Endothelial cell of umbilical vein (primary cell): ENCODE measurements at regions not wholly inside any gene's neighbourhood (a gene's known extent, or its start where the extent isn't known, plus 50 kb on each side); places are given as distances from the start of the nearest gene placed in this dataset.

Experiments used
- BruUV-seq: library from RNA; stranded (reverse); fragments of 400-500 nt; replicated peaks from 2 replicates; lab custom pipeline; 2021; lab: Mats Ljungman, UMichigan
- CTCF ChIA-PET: fragments of 300-600, 350-600 bp; sonication (Branson Sonifier 250); formaldehyde crosslinking; loops from one replicate; lab custom pipeline; 2021; ENCODE audit warnings: antibody characterized with exemption, inconsistent platforms; lab: Charles Lee
- POLR2A ChIA-PET: fragments of 300-600, 350-600 bp; sonication (Branson Sonifier 250); formaldehyde crosslinking; loops from one replicate; lab custom pipeline; 2021; ENCODE audit warnings: antibody characterized with exemption, inconsistent platforms; lab: Charles Lee
- DNase-seq: peaks from one replicate; pipeline ENCODE4 v3.0.0-alpha.2; 2011; ENCODE audit warnings: low read depth, low spot score
- FAIRE-seq: peaks from 2 replicates; lab custom pipeline; 2011; peaks lifted over from hg19 to GRCh38; lab: Jason Lieb, UNC
- H2AFZ ChIP-seq: 2 replicates; pipeline ENCODE4 v1.6.0; 2012; ENCODE audit warnings: low read depth, low read length, control low read depth, inconsistent platforms
- H3K27ac ChIP-seq: 2 replicates; pipeline ENCODE4 v1.5.1; 2011; ENCODE audit warnings: low read depth, mild to moderate bottlenecking, control low read depth, low read length, moderate library complexity; ENCODE audit not compliant: insufficient read depth
- H3K27me3 ChIP-seq, 2 experiments: 2 replicates each; pipeline versions ENCODE4 v1.6.0 to v1.6.1; 2011; ENCODE audit warnings: low read length in 2 of 2, mixed read lengths in 1 of 2; ENCODE audit not compliant: control insufficient read depth in 2 of 2, insufficient read depth in 2 of 2
- H3K36me3 ChIP-seq, 2 experiments: 2 replicates in 1 of 2; 3 replicates in 1 of 2; pipeline ENCODE4 v1.5.1; 2011; ENCODE audit warnings: low read length in 2 of 2, mild to moderate bottlenecking in 1 of 2, moderate library complexity in 1 of 2; ENCODE audit not compliant: control insufficient read depth in 2 of 2, insufficient read depth in 2 of 2; ENCODE audit errors: extremely low read depth in 1 of 2
- H3K4me1 ChIP-seq: 3 replicates; pipeline ENCODE4 v1.5.1; 2011; ENCODE audit warnings: mild to moderate bottlenecking, low read length; ENCODE audit not compliant: control insufficient read depth, insufficient read depth; ENCODE audit errors: extremely low read depth
- H3K4me2 ChIP-seq: 2 replicates; pipeline ENCODE4 v1.6.1; 2011; ENCODE audit warnings: low read length, control low read depth, mixed read lengths; ENCODE audit not compliant: insufficient read depth
- H3K4me3 ChIP-seq, 3 experiments: fragments of 200-600 bp in 1 of 3; sonication (generic), shearing (Covaris generic) in 1 of 3; replicated peaks in 1 of 3; 2 replicates each; pipeline ENCODE4 v1.5.1; 2011 to 2016; ENCODE audit warnings: control low read depth in 3 of 3, low read length in 3 of 3, mild to moderate bottlenecking in 2 of 3, inconsistent platforms in 1 of 3, low read depth in 1 of 3, moderate library complexity in 1 of 3; ENCODE audit not compliant: insufficient read depth in 1 of 3
- H3K79me2 ChIP-seq: 2 replicates; pipeline ENCODE4 v1.6.0; 2012; ENCODE audit warnings: low read length, inconsistent platforms; ENCODE audit not compliant: control insufficient read depth, insufficient read depth
- H3K9ac ChIP-seq: replicated peaks from 2 replicates; pipeline ENCODE3; 2011; ENCODE audit warnings: low read length, control low read depth; ENCODE audit not compliant: insufficient read depth; ENCODE audit errors: extremely low read depth
- H3K9me1 ChIP-seq: replicated peaks from 3 replicates; pipeline ENCODE4 v1.6.0; 2011; ENCODE audit warnings: mild to moderate bottlenecking, low read length; ENCODE audit not compliant: control insufficient read depth, insufficient read depth; ENCODE audit errors: extremely low read depth
- H3K9me3 ChIP-seq: replicated peaks from 2 replicates; pipeline ENCODE4 v1.5.1; 2012; ENCODE audit warnings: low read length, inconsistent platforms; ENCODE audit not compliant: control insufficient read depth, insufficient read depth
- H4K20me1 ChIP-seq: replicated peaks from 2 replicates; pipeline ENCODE3; 2011; ENCODE audit warnings: mild to moderate bottlenecking, low read length; ENCODE audit not compliant: control insufficient read depth, insufficient read depth; ENCODE audit errors: extremely low read depth
- EZH2 ChIP-seq: IDR thresholded peaks from 2 replicates; pipeline ENCODE4 v1.6.1; 2012; ENCODE audit warnings: borderline replicate concordance, low read depth, mild to moderate bottlenecking, moderate library complexity, low read length, inconsistent platforms; ENCODE audit not compliant: severe bottlenecking
- FOS ChIP-seq: IDR thresholded peaks from 2 replicates; pipeline ENCODE4 v1.6.1; 2011; ENCODE audit warnings: mild to moderate bottlenecking, low read length, moderate library complexity, borderline replicate concordance; ENCODE audit not compliant: insufficient read depth
- GATA2 ChIP-seq: IDR thresholded peaks from 2 replicates; pipeline ENCODE4 v1.7.0; 2011; ENCODE audit warnings: low read depth, mild to moderate bottlenecking, moderate library complexity, mixed read lengths, low read length; ENCODE audit not compliant: insufficient read length, insufficient read depth
- JUN ChIP-seq: IDR thresholded peaks from 2 replicates; pipeline ENCODE4 v1.6.1; 2011; ENCODE audit warnings: borderline replicate concordance, low read depth; ENCODE audit not compliant: insufficient read length, insufficient read depth
- MYC ChIP-seq: IDR thresholded peaks from one replicate; pipeline ENCODE4 v1.6.1; 2011; ENCODE audit warnings: mild to moderate bottlenecking, low read depth, low read length
- POLR2A ChIP-seq: IDR thresholded peaks from 2 replicates; pipeline ENCODE4 v1.6.1; 2012; ENCODE audit warnings: low read depth, mild to moderate bottlenecking, control low read depth, low read length
- POLR2AphosphoS5 ChIP-seq: IDR thresholded peaks from 2 replicates; pipeline ENCODE4 v1.6.1; 2012; ENCODE audit warnings: low read depth, mild to moderate bottlenecking, control low read depth, low read length, moderate library complexity; ENCODE audit not compliant: insufficient read depth
- dilution Hi-C: fragments of 300-500 bp; cut with MboI; formaldehyde crosslinking; loops from one replicate; pipeline ENCODE4 v1.15.0; 2019; ENCODE audit warnings: low sequenced_read_pairs; ENCODE audit not compliant: extremely low pct_ligation_motif_present
- intact Hi-C: fragments of 100-400 bp; cut with micrococcal nuclease; formaldehyde crosslinking; loops from one replicate; pipeline ENCODE4 v1.10.0; 2022
- TF ChIP-seq, protein P1 (sequence below), 2 donors: IDR thresholded peaks; 1 replicate in 1 of 2; 2 replicates in 1 of 2; pipeline ENCODE4 v1.5.1; 2011; ENCODE audit warnings: low read length in 2 of 2, mild to moderate bottlenecking in 2 of 2, moderate library complexity in 2 of 2, control low read depth in 1 of 2, inconsistent platforms in 1 of 2, low read depth in 1 of 2; ENCODE audit not compliant: insufficient read depth in 1 of 2; ENCODE audit errors: extremely low read depth in 1 of 2
- TF ChIP-seq, protein P2 (sequence below): IDR thresholded peaks from 2 replicates; pipeline ENCODE4 v1.6.1; 2011; ENCODE audit not compliant: insufficient read depth, insufficient read length

DNA sequence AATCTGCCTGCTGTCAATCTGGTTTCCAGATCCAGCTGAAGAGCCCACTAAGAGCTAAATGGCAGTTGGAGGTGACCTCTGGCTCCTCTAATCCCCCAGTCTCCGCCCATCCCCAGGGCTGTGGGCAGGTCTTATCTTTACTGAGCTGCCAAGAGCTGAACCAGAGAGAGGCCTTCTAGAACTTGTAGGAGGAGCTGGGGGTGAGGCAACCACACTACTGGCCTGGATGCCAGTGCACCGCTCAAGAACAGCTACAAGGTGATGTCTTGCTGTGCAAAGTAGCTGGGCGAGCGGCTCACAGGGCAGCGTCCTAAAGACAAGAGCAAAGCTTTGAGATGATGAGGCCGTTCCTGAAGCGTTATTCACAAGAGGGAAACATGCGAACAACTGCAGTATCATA is 374.6 kb downstream of the CTTN start:
- Histone ChIP-seq H3K27ac (no peak overlapping the region), H3K9me1 (no peaks in the 10 kb centered on the region), H3K27me3 (no peaks in the 10 kb centered on the region), H3K36me3 (no peaks in the 10 kb centered on the region), H3K9me3 (no peaks in the 10 kb centered on the region), H3K4me3 (no peak overlapping the region), H2AFZ (no peak overlapping the region), H3K4me2 (no peak overlapping the region), H4K20me1 (no peaks in the 10 kb centered on the region), H3K4me1 (no peaks in the 10 kb centered on the region), H3K9ac (no peak overlapping the region), H3K79me2 (no peaks in the 10 kb centered on the region)
- no peak for FAIRE-seq
- BruUV-seq, result no TSS peak
- DNase-seq, result no peak
- intact Hi-C loops (no loop called here), dilution Hi-C loops (no loop called here)
- ChIA-PET CTCF (no interaction called here), POLR2A (no interaction called here)
- TF ChIP-seq JUN (no peak), POLR2A (no peak), FOS (no peak), GATA2 (no peak), MYC (no peak), EZH2 (no peak), POLR2AphosphoS5 (no peak)
- TF ChIP-seq, protein P1, sequence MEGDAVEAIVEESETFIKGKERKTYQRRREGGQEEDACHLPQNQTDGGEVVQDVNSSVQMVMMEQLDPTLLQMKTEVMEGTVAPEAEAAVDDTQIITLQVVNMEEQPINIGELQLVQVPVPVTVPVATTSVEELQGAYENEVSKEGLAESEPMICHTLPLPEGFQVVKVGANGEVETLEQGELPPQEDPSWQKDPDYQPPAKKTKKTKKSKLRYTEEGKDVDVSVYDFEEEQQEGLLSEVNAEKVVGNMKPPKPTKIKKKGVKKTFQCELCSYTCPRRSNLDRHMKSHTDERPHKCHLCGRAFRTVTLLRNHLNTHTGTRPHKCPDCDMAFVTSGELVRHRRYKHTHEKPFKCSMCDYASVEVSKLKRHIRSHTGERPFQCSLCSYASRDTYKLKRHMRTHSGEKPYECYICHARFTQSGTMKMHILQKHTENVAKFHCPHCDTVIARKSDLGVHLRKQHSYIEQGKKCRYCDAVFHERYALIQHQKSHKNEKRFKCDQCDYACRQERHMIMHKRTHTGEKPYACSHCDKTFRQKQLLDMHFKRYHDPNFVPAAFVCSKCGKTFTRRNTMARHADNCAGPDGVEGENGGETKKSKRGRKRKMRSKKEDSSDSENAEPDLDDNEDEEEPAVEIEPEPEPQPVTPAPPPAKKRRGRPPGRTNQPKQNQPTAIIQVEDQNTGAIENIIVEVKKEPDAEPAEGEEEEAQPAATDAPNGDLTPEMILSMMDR (IDR thresholded peaks at IDR 0.05; ENCODE audit: extremely low read depth in 1 of 2, insufficient read depth in 1 of 2, low read depth in 1 of 2, low read length in 2 of 2), result no peak
- TF ChIP-seq, protein P2, sequence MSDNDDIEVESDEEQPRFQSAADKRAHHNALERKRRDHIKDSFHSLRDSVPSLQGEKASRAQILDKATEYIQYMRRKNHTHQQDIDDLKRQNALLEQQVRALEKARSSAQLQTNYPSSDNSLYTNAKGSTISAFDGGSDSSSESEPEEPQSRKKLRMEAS, result no peak
